Hypothalamus (tissue), 51 donors: ENCODE measurements at regions not wholly inside any gene's neighbourhood (a gene's known extent, or its start where the extent isn't known, plus 50 kb on each side); places are given as distances from the start of the nearest gene placed in this dataset.

Experiments used
- DNase-seq, 51 donors: peaks; one replicate each; lab custom pipeline; 2025; lab: John Stamatoyannopoulos, UW

GRCh38 chr1:67558449-67559193 is 126.4 kb upstream of the GADD45A start:
- no peak for DNase-seq

- peak in 12 of 51 donors; percentile 4 to 74 (median 13) for DNase-seq
These were observed 125.7 kb upstream of the GADD45A start for GRCh38 chr1:67559222-67559700.

GRCh38 chr1:67560580-67561255 is 124.3 kb upstream of the GADD45A start:
- no peak for DNase-seq

GRCh38 chr1:67561704-67562113 is 123.3 kb upstream of the GADD45A start:
- DNase-seq = peak in 34 of 51 donors; percentile 2 to 69 (median 34)

- DNase-seq = no peak
These were observed 121.3 kb upstream of the GADD45A start for GRCh38 chr1:67563684-67564083.

GRCh38 chr1:67564193-67564592 is 120.8 kb upstream of the GADD45A start:
- no peak for DNase-seq

- no peak for DNase-seq
These were observed 118.1 kb upstream of the GADD45A start for GRCh38 chr1:67566803-67567377.

GRCh38 chr1:67570486-67571143 is 114.4 kb upstream of the GADD45A start:
- DNase-seq = no peak

GRCh38 chr1:67571406-67571805 is 113.6 kb upstream of the GADD45A start:
- DNase-seq = no peak

- no peak for DNase-seq
These were observed 113.0 kb upstream of the GADD45A start for GRCh38 chr1:67571901-67572593.

- no peak for DNase-seq
These were observed 112.3 kb upstream of the GADD45A start for GRCh38 chr1:67572594-67573221.

GRCh38 chr1:67573311-67573872 is 111.6 kb upstream of the GADD45A start:
- no peak for DNase-seq

GRCh38 chr1:67574221-67574620 is 110.8 kb upstream of the GADD45A start:
- DNase-seq = no peak

- no peak for DNase-seq
These were observed 109.1 kb upstream of the GADD45A start for GRCh38 chr1:67575861-67576260.

GRCh38 chr1:67576474-67576873 is 108.5 kb upstream of the GADD45A start:
- no peak for DNase-seq

GRCh38 chr1:67577646-67578045 is 107.4 kb upstream of the GADD45A start:
- no peak for DNase-seq

GRCh38 chr1:67578397-67579020 is 106.5 kb upstream of the GADD45A start:
- no peak for DNase-seq

GRCh38 chr1:67579623-67580394 is 105.2 kb upstream of the GADD45A start:
- DNase-seq = no peak
